GM19099 (cell line): ENCODE measurements at regions not wholly inside any gene's neighbourhood (a gene's known extent, or its start where the extent isn't known, plus 50 kb on each side); places are given as distances from the start of the nearest gene placed in this dataset.

Experiments used
- POLR2A ChIP-seq: IDR thresholded peaks from 3 replicates; pipeline ENCODE4 v1.6.1; 2011; ENCODE audit warnings: low read depth; ENCODE audit not compliant: insufficient read length; ENCODE audit errors: extremely low read depth

DNA sequence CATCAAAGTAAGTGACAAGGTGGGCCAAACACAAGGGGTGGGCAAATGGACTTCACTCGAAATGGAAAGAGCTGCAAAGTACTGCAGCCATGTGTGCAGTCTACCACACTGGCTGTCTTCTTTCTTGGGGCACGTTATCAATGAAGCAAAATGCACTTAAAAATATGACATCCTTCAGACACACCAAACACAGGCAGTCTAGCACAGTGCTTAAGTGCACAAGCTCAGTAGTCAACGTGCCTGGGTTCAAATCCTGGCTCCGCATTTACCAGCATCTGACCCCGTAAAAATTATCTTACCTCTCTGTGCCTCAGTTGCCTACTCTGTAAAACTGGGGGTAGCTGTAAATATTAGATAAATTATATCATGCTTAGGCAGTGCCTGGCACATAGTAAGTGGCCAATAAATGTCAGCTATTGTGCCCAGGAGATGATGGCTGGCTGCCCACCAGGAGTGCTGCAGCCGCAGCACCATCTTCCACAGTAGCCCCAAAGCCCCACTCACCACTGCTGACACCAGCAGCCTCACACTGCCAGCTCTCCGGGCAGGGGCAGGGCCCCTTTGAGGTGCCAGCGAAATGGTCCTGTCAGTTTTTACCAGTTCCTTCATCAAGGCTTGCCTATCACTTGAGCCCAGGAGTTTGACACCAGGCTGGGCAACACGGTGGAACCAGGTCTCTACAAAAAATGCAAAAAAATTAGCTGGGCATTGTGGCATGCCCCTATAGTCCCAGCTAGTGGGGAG lies 121.8 kb upstream of the SLC1A4 start:
- TF ChIP-seq POLR2A = no peak

DNA sequence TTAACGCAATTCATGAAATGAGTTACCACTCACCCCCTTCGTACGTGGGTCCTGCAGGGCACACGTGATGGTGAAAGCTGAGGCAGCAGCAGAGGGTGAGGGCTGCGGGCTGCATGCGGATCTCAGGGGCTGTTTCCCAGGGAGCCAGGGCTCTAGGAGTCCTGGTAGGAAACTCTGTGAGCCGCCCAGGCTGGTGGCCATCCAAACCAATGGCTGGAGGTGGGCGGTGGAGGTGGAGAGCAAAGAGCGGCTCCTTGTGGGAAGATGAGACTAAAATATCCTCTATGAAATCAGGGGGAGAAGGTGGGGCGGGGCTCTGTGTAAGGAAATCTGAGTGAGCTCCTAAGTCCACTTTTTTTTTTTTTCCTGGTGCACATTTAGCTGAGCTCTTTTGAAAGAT lies 120.1 kb upstream of the SLC1A4 start:
- TF ChIP-seq POLR2A = no peak

DNA sequence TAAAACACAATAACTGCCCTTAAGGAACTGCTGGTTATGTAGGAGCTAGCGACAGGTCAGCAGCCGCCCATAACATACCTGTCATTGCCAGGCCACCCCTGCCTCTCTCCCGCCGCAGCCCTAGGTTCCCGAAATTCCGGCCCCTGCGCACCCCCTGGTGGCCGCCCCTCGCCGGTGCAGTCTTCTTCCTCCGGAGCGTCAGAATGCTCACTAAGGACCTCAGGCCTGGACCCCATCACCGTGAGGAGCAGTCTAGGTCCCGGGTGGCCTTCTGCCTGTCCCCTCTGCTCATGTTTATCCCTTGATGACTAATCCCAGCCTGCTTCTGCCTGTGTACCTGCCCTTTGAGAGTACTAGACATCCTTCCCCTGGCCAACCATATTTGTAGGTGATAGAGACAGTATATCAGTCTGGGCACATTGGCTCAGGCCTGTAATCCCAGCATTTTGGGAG lies 115.7 kb upstream of the SLC1A4 start:
- no peak for TF ChIP-seq POLR2A

DNA sequence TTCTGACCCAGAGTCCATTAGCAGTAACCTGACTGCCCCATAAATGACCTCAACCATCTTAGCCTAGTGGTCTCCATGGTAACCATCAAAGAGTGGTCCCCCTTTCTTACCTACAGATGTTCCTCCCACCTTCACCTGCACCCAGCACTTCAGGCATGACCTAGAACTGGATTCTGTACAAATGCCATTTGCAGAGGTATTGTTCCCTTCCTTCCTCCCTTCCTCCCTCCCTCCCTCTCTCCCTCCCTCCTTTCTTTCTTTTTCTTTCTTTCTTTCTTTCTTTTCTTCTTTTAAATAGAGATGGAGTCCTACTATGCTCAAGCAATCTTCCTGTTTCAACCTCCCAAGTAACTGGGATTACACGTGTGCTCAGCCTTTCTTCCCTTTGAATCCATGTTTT lies 114.6 kb upstream of the SLC1A4 start:
- TF ChIP-seq POLR2A = no peak

DNA sequence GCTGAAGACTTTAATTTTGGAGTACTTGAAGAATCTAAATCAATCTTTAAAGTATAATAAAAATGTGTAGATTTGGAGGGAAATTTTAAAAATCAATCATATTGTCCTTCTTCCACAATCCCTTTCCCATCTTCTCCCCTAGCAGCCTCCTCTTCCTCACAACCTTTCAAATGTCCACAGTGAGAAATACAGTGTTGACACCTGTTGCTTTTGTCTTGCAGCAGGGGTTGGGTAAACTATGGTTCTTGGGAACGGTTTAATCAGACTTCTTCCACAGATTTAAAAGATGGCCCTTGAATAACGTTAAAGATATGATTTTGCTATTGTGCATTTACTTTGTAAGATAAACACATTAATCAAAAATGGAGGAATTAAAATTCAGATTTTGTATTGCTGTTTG lies 113.8 kb upstream of the SLC1A4 start:
- TF ChIP-seq POLR2A = no peak

DNA sequence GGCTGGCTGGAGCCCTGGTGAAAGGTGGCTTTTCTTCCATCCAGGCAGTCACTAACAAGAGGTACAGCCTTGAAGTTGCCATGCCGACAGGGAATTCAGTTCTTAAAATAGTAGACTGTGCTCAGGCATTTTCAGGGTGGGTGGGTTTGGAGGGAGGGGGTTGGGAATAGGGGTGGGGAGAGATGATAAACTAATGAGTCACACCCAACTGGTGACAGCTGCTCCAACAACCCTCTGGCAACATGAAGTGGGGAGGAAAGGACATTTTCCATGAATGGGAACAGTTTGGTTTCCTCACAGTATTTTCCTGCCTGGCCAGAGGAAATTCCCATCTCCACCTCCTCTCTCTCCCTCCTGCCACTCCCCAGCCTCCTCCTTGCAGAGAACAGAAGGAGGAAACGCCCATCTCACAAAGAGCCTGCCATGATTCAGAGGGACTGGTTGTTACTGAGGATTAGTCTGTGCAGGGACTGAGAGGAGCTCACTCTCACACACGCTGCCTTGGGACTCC lies 113.0 kb upstream of the SLC1A4 start:
- TF ChIP-seq POLR2A = no peak

DNA sequence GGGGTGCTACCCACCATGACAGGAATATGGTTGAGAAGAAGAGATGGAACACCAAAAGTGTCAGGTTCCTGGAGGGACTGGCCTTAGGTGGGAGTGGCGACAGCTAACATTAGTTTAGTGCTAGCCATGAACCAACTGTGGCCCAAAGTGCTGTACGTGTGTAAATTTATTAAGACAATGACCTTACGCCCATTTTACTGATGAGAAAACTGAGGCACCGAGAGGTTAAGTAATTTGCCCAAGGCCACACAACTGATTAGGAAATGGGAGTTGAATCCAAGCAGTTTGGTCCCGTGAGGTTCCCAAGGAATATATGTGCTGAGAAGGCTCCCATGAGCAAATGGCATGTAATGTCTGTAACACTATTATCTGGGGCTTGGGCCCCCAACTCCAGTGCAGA lies 109.5 kb upstream of the SLC1A4 start:
- no peak for TF ChIP-seq POLR2A

DNA sequence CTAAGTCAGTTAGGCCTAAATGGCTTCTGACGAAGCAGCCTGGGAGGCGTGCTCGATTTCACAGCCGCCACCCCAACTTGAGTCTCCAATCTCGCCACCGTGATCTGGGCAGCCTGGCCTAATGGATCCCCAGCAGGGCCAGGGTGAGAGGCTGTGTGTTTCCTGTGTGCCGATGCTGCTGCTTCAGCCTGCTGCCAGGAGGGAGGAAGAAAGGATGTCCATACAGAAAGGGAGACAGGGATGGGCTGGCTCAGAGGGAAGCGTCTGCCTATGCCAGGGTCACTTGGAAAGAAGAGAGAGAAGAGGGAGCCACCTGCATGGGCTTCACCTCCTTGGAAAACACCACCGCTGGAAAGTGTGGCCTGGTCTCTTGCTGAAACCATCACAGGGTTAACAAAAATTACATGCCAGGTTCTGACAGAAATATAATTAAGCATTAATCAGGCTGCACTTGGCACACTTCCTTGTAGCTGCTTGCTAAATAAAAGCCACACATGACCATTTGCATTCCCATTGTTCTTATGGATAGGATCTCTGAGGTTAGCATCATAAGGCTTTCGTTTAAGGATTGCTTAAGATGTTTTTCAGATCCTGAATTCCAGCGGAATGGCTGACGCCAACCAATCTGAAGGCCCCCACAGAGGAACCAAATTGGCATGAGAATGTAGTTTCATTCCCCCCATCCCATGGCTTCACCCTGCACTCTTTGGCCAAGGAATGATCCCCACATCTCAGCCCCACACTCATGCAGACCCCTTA lies 108.8 kb upstream of the SLC1A4 start:
- TF ChIP-seq POLR2A = no peak

DNA sequence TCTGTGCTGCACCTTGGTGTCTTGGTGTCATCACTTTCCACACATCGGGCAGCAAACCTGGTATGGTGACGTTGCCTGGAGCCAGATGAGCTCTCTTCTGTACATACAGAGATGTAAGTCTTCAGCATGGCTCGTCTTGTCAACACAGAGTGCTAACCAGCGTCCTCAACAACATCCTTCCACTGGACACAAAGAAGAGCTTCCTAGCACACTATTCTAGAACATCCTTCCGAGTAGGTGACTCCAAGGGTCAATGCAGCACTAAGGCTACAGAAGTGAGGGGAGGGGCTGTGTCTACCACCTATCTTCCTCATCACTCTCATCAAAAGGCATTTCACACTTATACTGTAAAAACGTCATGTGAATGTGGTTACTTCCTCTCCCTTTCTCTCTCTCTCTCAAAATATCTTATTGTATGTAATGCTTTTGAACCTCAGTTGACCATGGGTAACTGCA lies 108.1 kb upstream of the SLC1A4 start:
- no peak for TF ChIP-seq POLR2A

DNA sequence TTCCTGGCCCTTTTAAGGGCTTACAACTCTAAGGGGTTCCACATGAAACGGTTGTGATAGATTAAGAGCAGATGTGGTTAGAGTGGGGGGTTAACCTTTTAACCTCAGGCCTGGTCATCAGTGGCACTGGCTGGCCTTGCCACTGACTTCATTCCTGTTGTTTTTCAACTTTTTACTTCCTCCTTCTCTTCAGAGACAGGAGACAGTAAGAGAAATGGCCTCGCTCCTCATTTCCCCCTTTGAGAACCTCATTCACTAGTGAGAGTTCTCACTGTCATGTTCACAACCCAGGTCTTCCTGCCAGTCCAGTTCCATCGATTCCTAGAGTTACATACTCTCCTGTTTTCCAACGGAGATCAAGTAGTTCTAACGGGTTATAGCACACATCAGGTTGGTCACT lies 101.6 kb upstream of the SLC1A4 start:
- TF ChIP-seq POLR2A = no peak

DNA sequence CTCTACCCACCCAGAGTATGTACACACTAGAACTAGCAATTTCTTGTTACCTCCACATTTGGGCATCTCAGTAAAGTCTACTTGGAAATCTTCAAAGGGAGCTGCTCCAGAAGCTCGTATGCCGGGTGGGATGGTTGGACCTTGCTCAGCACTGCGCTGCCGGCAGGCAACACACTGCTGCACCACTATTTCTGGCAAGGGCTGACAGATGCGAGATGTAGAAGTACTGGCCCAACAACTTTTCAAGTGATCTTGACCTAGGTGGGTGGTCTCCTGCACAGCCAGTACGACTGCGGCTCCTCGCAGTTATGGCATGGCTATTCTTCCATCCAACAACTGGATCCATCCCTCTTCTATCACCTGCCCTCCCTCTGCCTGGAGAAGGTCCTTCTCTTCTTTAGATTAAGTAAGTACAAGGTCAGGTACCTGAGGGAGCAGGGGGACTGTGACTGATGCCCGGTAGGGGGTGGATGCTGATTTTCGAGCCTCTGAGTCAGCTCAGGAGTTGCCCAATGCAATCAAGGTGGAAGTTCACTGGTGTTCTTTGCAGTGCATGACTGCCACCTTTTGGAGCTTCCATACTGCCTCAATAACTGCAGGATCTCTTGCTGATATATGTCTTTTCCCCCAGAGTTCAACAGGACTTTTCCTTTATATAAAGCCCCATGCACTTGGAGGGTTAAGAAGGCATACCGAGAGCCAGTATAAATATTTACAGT lies 100.4 kb upstream of the SLC1A4 start:
- TF ChIP-seq POLR2A = no peak

DNA sequence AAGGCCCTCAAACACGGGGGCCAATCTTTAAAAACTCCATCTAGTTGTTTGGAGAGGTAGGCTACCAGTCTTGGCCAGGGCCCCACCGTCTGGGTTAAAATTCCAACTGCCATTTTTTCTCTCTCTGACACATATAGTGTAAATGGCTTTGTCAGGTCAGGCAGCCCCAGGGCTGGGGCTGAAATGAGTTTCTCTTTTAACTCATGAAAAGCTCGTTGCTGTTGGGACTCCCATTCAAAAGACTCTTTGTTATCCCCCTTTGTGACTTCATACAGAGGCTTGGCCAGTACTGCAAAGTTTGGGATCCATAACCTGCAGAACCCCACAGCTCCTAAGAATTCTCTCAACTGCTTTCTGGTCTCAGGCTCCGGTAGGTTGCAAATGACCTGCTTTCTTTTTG lies 99.4 kb upstream of the SLC1A4 start:
- TF ChIP-seq POLR2A = no peak

DNA sequence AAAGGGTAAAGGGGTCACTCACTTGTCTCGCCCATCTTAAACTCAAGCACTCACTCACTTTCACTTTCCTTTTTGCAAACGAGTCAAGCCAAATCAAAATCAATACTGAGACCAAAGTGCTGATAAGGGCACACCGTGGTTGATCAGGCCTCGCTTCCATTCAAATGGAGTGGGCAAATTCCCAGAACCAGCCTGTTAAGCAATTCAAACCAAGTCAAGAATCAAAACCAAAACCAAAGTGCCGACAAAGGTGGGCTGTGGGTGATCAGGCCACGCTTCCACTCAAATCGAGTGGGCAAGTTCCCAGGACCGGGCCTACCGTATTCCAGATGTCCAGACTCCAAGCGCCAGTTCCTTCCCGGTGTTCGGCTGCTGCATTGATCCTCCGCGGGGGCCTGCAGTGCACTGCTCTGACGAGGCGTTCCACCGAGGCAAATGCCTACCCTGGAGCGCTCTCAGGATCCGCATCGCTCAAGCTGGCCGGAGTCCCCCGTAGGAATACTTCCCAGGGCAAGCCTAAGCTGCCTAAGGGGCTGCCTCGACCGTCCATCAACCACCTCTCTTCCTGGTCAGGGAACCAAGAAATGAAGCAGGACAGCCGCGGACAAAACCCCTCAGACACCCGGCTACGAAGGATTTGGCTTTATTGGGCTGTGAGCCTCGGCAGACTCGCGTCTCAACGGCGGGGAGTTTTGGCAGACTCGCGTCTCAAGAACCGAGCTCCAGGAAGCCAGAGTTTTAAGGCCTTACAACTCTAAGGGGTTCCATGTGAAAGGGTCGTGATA lies 89.9 kb upstream of the SLC1A4 start:
- TF ChIP-seq POLR2A = no peak

DNA sequence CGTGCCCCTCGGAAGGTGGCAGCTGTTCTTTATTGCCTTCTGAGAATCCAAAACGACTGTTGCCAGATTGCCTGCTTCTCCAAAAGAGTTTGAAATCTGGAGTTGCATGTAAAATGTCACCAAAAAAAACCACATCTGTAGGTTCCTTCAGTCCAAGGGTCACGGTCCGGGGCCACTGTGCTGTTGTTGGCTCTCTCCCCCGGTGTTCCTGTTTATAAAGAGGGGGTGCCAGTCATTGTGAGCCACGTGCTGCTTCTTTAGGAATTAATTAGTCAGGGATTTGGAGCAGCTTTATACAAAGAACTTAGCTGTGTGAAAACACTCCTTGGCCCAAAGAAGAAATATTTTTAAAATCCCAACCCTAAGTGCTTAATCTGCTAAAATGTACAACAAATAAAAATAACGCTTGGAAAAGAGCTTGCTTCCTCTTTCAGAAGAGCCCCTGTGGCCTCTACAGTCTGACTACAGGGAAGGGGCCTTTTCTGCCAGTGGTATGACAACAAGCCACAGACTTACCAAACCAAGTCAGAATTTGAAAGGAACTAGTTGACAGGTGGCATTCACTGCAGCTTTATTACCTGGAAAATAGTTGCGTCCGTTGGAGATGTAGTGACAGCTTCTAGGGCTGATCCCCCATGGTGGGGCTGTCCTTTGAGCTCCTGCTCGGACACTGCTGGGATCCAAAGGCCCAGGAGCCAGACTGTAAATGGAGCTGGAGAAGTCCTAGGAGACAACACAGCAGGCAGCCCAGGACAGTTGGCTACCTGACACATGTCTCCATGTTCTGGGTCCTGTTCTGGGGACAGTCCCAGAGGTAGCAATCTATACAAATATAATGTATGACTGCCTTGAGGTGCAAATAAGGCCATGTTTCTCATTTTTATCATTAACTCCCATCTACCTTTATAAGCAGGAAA lies 84.5 kb upstream of the SLC1A4 start:
- no peak for TF ChIP-seq POLR2A
